GM12874 (cell line): ENCODE measurements at regions not wholly inside any gene's neighbourhood (a gene's known extent, or its start where the extent isn't known, plus 50 kb on each side); places are given as distances from the start of the nearest gene placed in this dataset.

Source experiments
- TF ChIP-seq, protein P1 (sequence below): IDR thresholded peaks from 2 replicates; pipeline ENCODE4 v1.5.1; 2011; ENCODE audit warnings: low read depth, mild to moderate bottlenecking, control low read depth, low read length, moderate library complexity; ENCODE audit not compliant: insufficient read depth

GRCh38 chr1:218643281-218643680 is 298.1 kb downstream of the TGFB2 start:
- TF ChIP-seq, protein P1, sequence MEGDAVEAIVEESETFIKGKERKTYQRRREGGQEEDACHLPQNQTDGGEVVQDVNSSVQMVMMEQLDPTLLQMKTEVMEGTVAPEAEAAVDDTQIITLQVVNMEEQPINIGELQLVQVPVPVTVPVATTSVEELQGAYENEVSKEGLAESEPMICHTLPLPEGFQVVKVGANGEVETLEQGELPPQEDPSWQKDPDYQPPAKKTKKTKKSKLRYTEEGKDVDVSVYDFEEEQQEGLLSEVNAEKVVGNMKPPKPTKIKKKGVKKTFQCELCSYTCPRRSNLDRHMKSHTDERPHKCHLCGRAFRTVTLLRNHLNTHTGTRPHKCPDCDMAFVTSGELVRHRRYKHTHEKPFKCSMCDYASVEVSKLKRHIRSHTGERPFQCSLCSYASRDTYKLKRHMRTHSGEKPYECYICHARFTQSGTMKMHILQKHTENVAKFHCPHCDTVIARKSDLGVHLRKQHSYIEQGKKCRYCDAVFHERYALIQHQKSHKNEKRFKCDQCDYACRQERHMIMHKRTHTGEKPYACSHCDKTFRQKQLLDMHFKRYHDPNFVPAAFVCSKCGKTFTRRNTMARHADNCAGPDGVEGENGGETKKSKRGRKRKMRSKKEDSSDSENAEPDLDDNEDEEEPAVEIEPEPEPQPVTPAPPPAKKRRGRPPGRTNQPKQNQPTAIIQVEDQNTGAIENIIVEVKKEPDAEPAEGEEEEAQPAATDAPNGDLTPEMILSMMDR: no peak

- TF ChIP-seq, protein P1: no peak
These were observed 298.8 kb downstream of the TGFB2 start for GRCh38 chr1:218643926-218644325.

GRCh38 chr1:218646288-218646687 is 301.2 kb downstream of the TGFB2 start:
- TF ChIP-seq, protein P1: no peak

DNA sequence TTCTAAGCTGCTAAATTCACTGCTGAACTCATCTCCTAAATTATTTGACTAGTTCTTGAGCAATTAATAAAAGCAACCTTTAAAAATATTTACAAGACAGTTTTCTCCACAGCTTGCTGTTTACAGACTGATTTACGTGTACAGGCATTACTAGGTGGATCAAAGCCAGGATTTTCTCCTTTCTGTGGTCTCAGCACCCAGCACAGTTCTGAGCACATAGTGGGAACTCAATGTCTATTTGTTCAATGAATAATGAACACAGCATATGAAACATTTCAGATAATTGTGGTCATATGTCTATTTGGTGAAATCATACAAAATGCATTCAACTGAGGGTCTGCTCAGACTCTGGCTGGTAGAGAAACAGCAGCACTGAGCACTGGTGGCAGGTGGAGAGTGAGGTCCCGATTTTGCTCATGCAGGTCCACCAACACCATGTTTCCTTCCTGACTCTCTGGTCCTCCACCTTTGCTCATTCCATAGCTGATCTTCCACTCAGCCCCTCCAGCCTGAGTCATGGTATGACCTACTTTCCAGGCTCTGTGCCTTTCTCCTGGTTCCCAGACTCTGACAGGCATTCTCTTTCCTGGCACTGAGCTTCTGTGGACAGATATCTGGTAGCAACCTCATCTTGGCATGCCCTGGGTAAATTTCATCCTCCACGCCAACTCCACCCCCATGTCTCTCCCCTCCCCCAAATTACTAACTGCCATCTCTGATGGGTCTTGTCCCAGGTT is 311.3 kb downstream of the TGFB2 start:
- TF ChIP-seq, protein P1: no peak

DNA sequence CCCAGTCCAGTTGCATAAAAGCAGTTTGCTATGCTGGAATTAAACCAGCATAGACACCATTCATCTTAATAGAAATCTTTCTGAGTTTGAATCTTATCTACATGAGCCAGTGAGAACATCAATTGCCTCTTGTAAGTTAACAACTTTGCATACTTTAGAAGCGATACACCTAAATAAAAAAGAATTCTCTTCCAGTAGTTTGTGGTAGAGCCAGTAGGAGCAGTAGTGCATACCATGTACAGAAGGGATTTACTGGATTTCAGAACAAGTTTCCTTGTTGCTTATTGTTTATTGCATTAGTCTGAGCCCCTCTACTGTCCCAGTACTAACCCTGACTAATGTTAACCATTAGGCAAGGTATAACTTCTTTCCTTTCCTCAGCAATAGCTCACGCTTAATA is 313.1 kb downstream of the TGFB2 start:
- TF ChIP-seq, protein P1: no peak

DNA sequence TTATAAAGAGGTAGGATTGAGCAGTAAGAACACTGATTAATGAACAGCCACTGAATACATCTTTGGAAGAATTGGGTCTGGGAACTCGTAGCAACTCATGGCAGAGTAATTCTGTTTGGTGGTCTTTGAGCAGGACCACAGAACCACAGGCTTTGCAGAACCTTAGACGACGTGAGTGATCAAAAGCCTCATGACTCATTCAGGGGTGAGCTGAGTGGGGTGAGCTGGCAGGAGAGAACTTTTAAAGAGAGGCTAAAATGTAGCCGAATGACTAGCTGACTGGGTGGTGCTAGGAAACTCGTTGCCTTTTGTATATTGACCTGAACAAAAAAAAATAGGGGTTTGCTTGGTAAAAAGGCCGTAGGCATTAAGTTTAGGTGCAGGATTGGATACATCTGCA is 313.8 kb downstream of the TGFB2 start:
- TF ChIP-seq, protein P1: no peak

- TF ChIP-seq, protein P1: no peak
These were observed 315.0 kb downstream of the TGFB2 start for GRCh38 chr1:218659911-218660677.
